ENCODE measurements at regions not wholly inside any gene's neighbourhood (a gene's known extent, or its start where the extent isn't known, plus 50 kb on each side); places are given as distances from the start of the nearest gene placed in this dataset.
A peak's percentile ranks its signal among the peaks of the same experiment; 100 is the strongest.

DNA sequence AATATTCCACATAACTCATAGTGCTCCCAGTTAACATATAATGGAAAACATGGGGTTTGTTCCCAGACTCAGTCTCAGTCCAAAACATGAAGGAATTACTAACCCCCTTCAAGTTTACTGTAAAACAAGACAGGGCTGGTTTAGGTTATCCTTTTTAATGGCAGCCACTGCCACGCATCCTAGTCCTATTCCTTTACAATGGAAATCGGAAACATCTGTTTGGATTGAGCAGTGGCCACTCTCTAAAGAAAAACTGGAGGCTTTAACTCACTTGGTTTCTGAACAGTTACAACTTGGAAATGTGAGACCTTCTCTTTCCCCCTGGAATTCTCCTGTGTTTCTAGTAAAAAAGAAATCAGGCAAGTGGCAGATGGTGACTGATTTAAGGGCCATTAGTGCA is 609.9 kb upstream of the ACO1 start:
- no peak overlapping the region for H3K4me3 ChIP-seq (ENCODE audit: control insufficient read depth, low read depth, low read length)
- no peak for DNase-seq (ENCODE audit: low read depth)
- TF ChIP-seq, protein P1, sequence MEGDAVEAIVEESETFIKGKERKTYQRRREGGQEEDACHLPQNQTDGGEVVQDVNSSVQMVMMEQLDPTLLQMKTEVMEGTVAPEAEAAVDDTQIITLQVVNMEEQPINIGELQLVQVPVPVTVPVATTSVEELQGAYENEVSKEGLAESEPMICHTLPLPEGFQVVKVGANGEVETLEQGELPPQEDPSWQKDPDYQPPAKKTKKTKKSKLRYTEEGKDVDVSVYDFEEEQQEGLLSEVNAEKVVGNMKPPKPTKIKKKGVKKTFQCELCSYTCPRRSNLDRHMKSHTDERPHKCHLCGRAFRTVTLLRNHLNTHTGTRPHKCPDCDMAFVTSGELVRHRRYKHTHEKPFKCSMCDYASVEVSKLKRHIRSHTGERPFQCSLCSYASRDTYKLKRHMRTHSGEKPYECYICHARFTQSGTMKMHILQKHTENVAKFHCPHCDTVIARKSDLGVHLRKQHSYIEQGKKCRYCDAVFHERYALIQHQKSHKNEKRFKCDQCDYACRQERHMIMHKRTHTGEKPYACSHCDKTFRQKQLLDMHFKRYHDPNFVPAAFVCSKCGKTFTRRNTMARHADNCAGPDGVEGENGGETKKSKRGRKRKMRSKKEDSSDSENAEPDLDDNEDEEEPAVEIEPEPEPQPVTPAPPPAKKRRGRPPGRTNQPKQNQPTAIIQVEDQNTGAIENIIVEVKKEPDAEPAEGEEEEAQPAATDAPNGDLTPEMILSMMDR (conservative IDR thresholded peaks at IDR 0.05; ENCODE audit: control insufficient read depth, insufficient read depth, low read depth, low read length): no peak

DNA sequence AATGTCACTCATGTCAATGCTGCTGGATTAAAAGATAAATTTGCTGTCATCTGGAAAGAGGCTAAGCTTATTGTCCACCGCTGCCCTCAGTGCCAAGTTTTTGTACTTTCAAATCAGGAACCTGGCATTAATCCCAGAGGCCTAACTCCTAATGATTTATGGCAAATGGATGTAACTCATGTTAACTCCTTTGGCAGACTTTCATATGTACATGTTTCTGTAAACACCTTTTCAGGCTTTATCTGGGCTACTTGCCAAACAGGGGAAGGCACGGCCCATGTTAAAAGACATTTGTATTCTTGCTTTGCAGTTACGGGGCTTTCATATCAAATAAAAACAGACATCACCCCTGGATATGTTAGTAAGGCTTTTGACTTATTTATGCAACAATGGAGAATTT is 608.0 kb upstream of the ACO1 start:
- DNase-seq (ENCODE audit: low read depth): no peak

DNA sequence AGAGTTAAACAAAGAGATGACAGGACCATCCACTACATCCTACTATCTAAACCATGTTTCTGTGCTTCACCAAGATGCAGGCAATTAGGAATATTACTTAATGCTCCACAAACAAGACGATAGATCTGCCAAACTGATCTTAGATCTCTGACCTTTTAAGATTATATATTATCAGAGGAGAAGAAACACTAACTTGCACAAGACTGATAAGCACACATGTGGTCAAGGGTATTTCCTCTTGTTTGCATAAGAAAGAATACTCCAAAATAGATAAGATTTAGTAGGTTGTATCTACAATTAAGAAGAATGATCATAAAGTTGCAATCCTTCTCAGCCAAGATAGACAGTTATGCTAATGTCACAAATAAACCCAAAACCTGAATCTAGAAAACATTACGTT is 601.0 kb upstream of the ACO1 start:
- TF ChIP-seq, protein P1 (conservative IDR thresholded peaks at IDR 0.05; ENCODE audit: control insufficient read depth, insufficient read depth, low read depth, low read length): no peak
- no peak overlapping the region for H3K4me3 ChIP-seq (ENCODE audit: control insufficient read depth, low read depth, low read length)
- DNase-seq (ENCODE audit: low read depth): no peak

More for the DNA sequence above, 608.0 kb upstream of the ACO1 start:
- no peak overlapping the region for H3K4me3 ChIP-seq (ENCODE audit: control insufficient read depth, low read depth, low read length)
- TF ChIP-seq, protein P1 (conservative IDR thresholded peaks at IDR 0.05; ENCODE audit: control insufficient read depth, insufficient read depth, low read depth, low read length): no peak

DNA sequence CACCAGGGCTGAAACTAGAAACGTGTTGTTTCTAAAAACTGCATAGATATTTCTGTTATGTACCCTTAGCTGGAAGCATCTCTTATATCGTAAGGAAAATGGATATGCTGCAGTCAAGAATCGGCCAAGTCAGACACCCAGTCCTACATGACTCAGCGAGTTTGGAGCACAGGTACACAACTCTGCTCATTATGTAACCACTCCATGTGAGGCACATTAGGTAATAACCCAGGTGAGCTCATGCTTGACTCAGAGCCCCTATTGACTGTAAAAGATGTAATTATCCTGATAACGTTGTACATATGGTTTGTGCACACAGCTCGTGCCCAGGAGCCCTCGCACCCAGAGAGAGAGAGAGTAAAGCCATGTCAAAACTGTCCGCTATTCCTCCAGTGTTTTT is 593.7 kb upstream of the ACO1 start:
- H3K4me3 ChIP-seq (ENCODE audit: control insufficient read depth, low read depth, low read length): no peak overlapping the region
- no peak for DNase-seq (ENCODE audit: low read depth)
- TF ChIP-seq, protein P1 (conservative IDR thresholded peaks at IDR 0.05; ENCODE audit: control insufficient read depth, insufficient read depth, low read depth, low read length): no peak

DNA sequence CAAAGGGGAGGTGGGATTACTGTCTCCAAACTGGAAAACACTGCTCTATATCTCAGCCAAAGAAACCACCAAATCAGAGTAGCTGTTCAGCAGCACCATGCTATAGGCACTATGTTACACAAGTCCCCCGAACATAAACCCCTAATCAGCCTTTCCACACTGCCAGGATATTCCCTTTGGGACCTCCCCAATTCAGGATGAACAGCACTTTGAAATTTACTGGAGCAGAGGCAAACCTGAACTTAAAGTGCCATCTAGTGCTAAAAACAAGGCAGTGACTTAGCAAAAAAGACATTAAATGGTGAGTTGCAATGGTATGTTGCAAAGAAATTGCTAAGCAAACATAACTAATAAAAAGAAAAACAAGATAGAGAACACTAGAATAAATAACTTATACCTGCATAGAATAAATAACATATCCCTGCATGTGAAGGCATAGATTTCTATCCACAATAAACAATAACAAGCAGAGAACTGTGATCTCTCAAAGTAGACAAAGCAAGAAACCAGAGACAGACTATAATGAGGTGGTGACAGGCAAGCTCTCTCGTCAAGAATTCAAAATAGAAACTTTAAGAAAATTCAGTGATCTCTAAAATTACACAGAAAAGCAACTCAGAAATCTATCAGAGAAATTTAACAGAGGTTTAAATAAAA is 584.4 kb upstream of the ACO1 start:
- DNase-seq (ENCODE audit: low read depth): peak; percentile 2
- H3K4me3 ChIP-seq (ENCODE audit: control insufficient read depth, low read depth, low read length): no peak overlapping the region
- TF ChIP-seq, protein P1 (conservative IDR thresholded peaks at IDR 0.05; ENCODE audit: control insufficient read depth, insufficient read depth, low read depth, low read length): peak; percentile 21

DNA sequence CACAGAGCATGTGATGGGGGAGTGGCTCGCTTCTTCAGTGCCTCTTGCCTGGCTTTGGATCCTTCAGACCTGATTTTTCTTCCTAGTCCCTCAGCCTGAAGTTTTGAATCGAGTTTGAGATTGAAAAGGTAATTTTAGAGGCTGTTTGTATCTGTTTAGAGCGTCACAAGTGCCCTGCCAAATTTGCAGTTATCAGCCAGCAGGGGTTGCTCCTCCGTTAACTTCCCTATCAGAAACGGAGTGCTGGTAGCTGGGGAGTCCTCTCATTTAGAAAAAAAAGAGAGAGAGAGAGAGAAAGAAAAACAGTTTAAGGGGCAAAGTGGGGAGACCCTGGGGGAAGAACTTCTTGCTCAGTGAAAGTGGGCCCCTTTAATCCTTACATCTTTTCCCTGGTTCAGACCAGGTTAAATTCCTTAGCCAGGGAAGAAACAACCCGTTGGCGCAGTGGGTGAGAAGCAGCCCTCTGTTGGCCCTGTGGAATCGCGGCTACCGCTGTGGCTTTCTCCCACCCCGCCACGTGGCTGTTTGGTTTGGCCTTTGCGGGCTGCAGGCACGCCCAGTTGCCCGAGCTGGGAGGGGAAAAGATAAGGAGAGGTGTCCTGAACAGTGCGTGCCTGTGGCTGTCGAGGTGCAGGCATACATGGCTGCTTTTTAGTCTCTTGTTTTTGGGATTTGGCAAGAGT is 576.7 kb upstream of the ACO1 start:
- DNase-seq (ENCODE audit: low read depth): no peak
- H3K4me3 ChIP-seq (ENCODE audit: control insufficient read depth, low read depth, low read length): no peak overlapping the region
- TF ChIP-seq, protein P1 (conservative IDR thresholded peaks at IDR 0.05; ENCODE audit: control insufficient read depth, insufficient read depth, low read depth, low read length): no peak
